ENCODE measurements at regions not wholly inside any gene's neighbourhood (a gene's known extent, or its start where the extent isn't known, plus 50 kb on each side); places are given as distances from the start of the nearest gene placed in this dataset.
"Not testable (repeated sequence)": the region's sequence is repeated elsewhere in the genome, so short reads cannot be mapped to it uniquely, and the experiment has no call there.

- 62 to 70% methylated on average over 5 of the region's 5 CpGs for WGBS, 2 donors
- not testable (repeated sequence) for H3K4me1 ChIP-seq (ENCODE audit: control insufficient read depth in 2 of 2, insufficient read depth in 2 of 2, low read length in 1 of 2); H3K36me3 ChIP-seq (ENCODE audit: control insufficient read depth in 2 of 2, insufficient read depth in 2 of 2, low read length in 1 of 2); H3K27me3 ChIP-seq (ENCODE audit: control insufficient read depth in 1 of 2, insufficient read depth in 2 of 2, low read length in 2 of 2); H3K27ac ChIP-seq (ENCODE audit: low read depth in 2 of 2, low read length in 1 of 2); H3K4me3 ChIP-seq (ENCODE audit: low read depth in 1 of 2, low read length in 2 of 2); H3K9me3 ChIP-seq (ENCODE audit: control insufficient read depth in 2 of 2, insufficient read depth in 1 of 2, low read depth in 1 of 2, low read length in 1 of 2)
Measured at GRCh38 chrX:4546178-4546577, 832.7 kb upstream of the PRKX start.

- H3K9me3 ChIP-seq (ENCODE audit: control insufficient read depth in 2 of 2, insufficient read depth in 1 of 2, low read depth in 1 of 2, low read length in 1 of 2), result no peaks in the 10 kb centered on the region
- H3K4me3 ChIP-seq (ENCODE audit: low read depth in 1 of 2, low read length in 2 of 2), result no peak overlapping the region
- 36 to 60% methylated on average over 1 of the region's 1 CpG for WGBS, 2 donors
- no peaks in the 10 kb centered on the region for H3K27me3 ChIP-seq (ENCODE audit: control insufficient read depth in 1 of 2, insufficient read depth in 2 of 2, low read length in 2 of 2)
- no peak overlapping the region for H3K27ac ChIP-seq (ENCODE audit: low read depth in 2 of 2, low read length in 1 of 2)
- no peaks in the 10 kb centered on the region for H3K4me1 ChIP-seq (ENCODE audit: control insufficient read depth in 2 of 2, insufficient read depth in 2 of 2, low read length in 1 of 2)
- no peaks in the 10 kb centered on the region for H3K36me3 ChIP-seq (ENCODE audit: control insufficient read depth in 2 of 2, insufficient read depth in 2 of 2, low read length in 1 of 2)
Measured at GRCh38 chrX:4528247-4528646, 814.8 kb upstream of the PRKX start.

GRCh38 chrX:4485912-4486311, 772.5 kb upstream of the PRKX start:
- Histone ChIP-seq H3K9me3 (ENCODE audit: control insufficient read depth in 2 of 2, insufficient read depth in 1 of 2, low read depth in 1 of 2, low read length in 1 of 2) (peaks cover 0 to 3% of the 10 kb centered on the region in 2 donors), H3K4me3 (ENCODE audit: low read depth in 1 of 2, low read length in 2 of 2) (no peak overlapping the region), H3K36me3 (ENCODE audit: control insufficient read depth in 2 of 2, insufficient read depth in 2 of 2, low read length in 1 of 2) (no peaks in the 10 kb centered on the region), H3K27ac (ENCODE audit: low read depth in 2 of 2, low read length in 1 of 2) (no peak overlapping the region), H3K4me1 (ENCODE audit: control insufficient read depth in 2 of 2, insufficient read depth in 2 of 2, low read length in 1 of 2) (no peaks in the 10 kb centered on the region), H3K27me3 (ENCODE audit: control insufficient read depth in 1 of 2, insufficient read depth in 2 of 2, low read length in 2 of 2) (no peaks in the 10 kb centered on the region)
- 63 to 68% methylated on average over 4 of the region's 4 CpGs for WGBS, 2 donors

- 48 to 59% methylated on average over 5 of the region's 5 CpGs for WGBS, 2 donors
- peaks cover 0 to 3% of the 10 kb centered on the region in 2 donors for H3K9me3 ChIP-seq (ENCODE audit: control insufficient read depth in 2 of 2, insufficient read depth in 1 of 2, low read depth in 1 of 2, low read length in 1 of 2)
- H3K27ac ChIP-seq (ENCODE audit: low read depth in 2 of 2, low read length in 1 of 2), result no peak overlapping the region
- H3K36me3 ChIP-seq (ENCODE audit: control insufficient read depth in 2 of 2, insufficient read depth in 2 of 2, low read length in 1 of 2), result no peaks in the 10 kb centered on the region
- H3K4me1 ChIP-seq (ENCODE audit: control insufficient read depth in 2 of 2, insufficient read depth in 2 of 2, low read length in 1 of 2), result no peaks in the 10 kb centered on the region
- no peak overlapping the region for H3K4me3 ChIP-seq (ENCODE audit: low read depth in 1 of 2, low read length in 2 of 2)
- no peaks in the 10 kb centered on the region for H3K27me3 ChIP-seq (ENCODE audit: control insufficient read depth in 1 of 2, insufficient read depth in 2 of 2, low read length in 2 of 2)
Measured at GRCh38 chrX:4484266-4484665, 770.8 kb upstream of the PRKX start.

- H3K4me3 ChIP-seq (ENCODE audit: low read depth in 1 of 2, low read length in 2 of 2), result no peak overlapping the region
- no peaks in the 10 kb centered on the region for H3K36me3 ChIP-seq (ENCODE audit: control insufficient read depth in 2 of 2, insufficient read depth in 2 of 2, low read length in 1 of 2)
- no peaks in the 10 kb centered on the region for H3K27me3 ChIP-seq (ENCODE audit: control insufficient read depth in 1 of 2, insufficient read depth in 2 of 2, low read length in 2 of 2)
- no peak overlapping the region for H3K27ac ChIP-seq (ENCODE audit: low read depth in 2 of 2, low read length in 1 of 2)
- no peaks in the 10 kb centered on the region for H3K4me1 ChIP-seq (ENCODE audit: control insufficient read depth in 2 of 2, insufficient read depth in 2 of 2, low read length in 1 of 2)
- 79 to 80% methylated on average over 4 of the region's 4 CpGs for WGBS, 2 donors
- H3K9me3 ChIP-seq (ENCODE audit: control insufficient read depth in 2 of 2, insufficient read depth in 1 of 2, low read depth in 1 of 2, low read length in 1 of 2), result no peaks in the 10 kb centered on the region
Measured at GRCh38 chrX:4451591-4451990, 738.1 kb upstream of the PRKX start.

- no peaks in the 10 kb centered on the region for H3K4me1 ChIP-seq (ENCODE audit: control insufficient read depth in 2 of 2, insufficient read depth in 2 of 2, low read length in 1 of 2)
- no peaks in the 10 kb centered on the region for H3K27me3 ChIP-seq (ENCODE audit: control insufficient read depth in 1 of 2, insufficient read depth in 2 of 2, low read length in 2 of 2)
- H3K36me3 ChIP-seq (ENCODE audit: control insufficient read depth in 2 of 2, insufficient read depth in 2 of 2, low read length in 1 of 2), result no peaks in the 10 kb centered on the region
- no peaks in the 10 kb centered on the region for H3K9me3 ChIP-seq (ENCODE audit: control insufficient read depth in 2 of 2, insufficient read depth in 1 of 2, low read depth in 1 of 2, low read length in 1 of 2)
- no peak overlapping the region for H3K27ac ChIP-seq (ENCODE audit: low read depth in 2 of 2, low read length in 1 of 2)
- H3K4me3 ChIP-seq (ENCODE audit: low read depth in 1 of 2, low read length in 2 of 2), result no peak overlapping the region
- WGBS, 2 donors, result 84 to 91% methylated on average over 2 of the region's 2 CpGs
Measured at GRCh38 chrX:4450177-4450576, 736.7 kb upstream of the PRKX start.

- no peaks in the 10 kb centered on the region for H3K27me3 ChIP-seq (ENCODE audit: control insufficient read depth in 1 of 2, insufficient read depth in 2 of 2, low read length in 2 of 2)
- 42 to 65% methylated on average over 4 of the region's 4 CpGs for WGBS, 2 donors
- no peak overlapping the region for H3K4me3 ChIP-seq (ENCODE audit: low read depth in 1 of 2, low read length in 2 of 2)
- H3K36me3 ChIP-seq (ENCODE audit: control insufficient read depth in 2 of 2, insufficient read depth in 2 of 2, low read length in 1 of 2), result no peaks in the 10 kb centered on the region
- H3K4me1 ChIP-seq (ENCODE audit: control insufficient read depth in 2 of 2, insufficient read depth in 2 of 2, low read length in 1 of 2), result no peaks in the 10 kb centered on the region
- H3K27ac ChIP-seq (ENCODE audit: low read depth in 2 of 2, low read length in 1 of 2), result no peak overlapping the region
- no peaks in the 10 kb centered on the region for H3K9me3 ChIP-seq (ENCODE audit: control insufficient read depth in 2 of 2, insufficient read depth in 1 of 2, low read depth in 1 of 2, low read length in 1 of 2)
Measured at GRCh38 chrX:4435905-4436304, 722.5 kb upstream of the PRKX start.

- no peaks in the 10 kb centered on the region for H3K36me3 ChIP-seq (ENCODE audit: control insufficient read depth in 2 of 2, insufficient read depth in 2 of 2, low read length in 1 of 2)
- H3K27me3 ChIP-seq (ENCODE audit: control insufficient read depth in 1 of 2, insufficient read depth in 2 of 2, low read length in 2 of 2), result no peaks in the 10 kb centered on the region
- H3K27ac ChIP-seq (ENCODE audit: low read depth in 2 of 2, low read length in 1 of 2), result no peak overlapping the region
- H3K4me1 ChIP-seq (ENCODE audit: control insufficient read depth in 2 of 2, insufficient read depth in 2 of 2, low read length in 1 of 2), result no peaks in the 10 kb centered on the region
- H3K4me3 ChIP-seq (ENCODE audit: low read depth in 1 of 2, low read length in 2 of 2), result no peak overlapping the region
- H3K9me3 ChIP-seq (ENCODE audit: control insufficient read depth in 2 of 2, insufficient read depth in 1 of 2, low read depth in 1 of 2, low read length in 1 of 2), result peaks cover 0 to 3% of the 10 kb centered on the region in 2 donors
- 46 to 49% methylated on average over 2 of the region's 2 CpGs for WGBS, 2 donors
Measured at GRCh38 chrX:4397471-4397870, 684.0 kb upstream of the PRKX start.

- no peaks in the 10 kb centered on the region for H3K4me1 ChIP-seq (ENCODE audit: control insufficient read depth in 2 of 2, insufficient read depth in 2 of 2, low read length in 1 of 2)
- H3K4me3 ChIP-seq (ENCODE audit: low read depth in 1 of 2, low read length in 2 of 2), result no peak overlapping the region
- no peaks in the 10 kb centered on the region for H3K9me3 ChIP-seq (ENCODE audit: control insufficient read depth in 2 of 2, insufficient read depth in 1 of 2, low read depth in 1 of 2, low read length in 1 of 2)
- WGBS, 2 donors, result 44 to 54% methylated on average over 3 of the region's 3 CpGs
- no peaks in the 10 kb centered on the region for H3K36me3 ChIP-seq (ENCODE audit: control insufficient read depth in 2 of 2, insufficient read depth in 2 of 2, low read length in 1 of 2)
- no peak overlapping the region for H3K27ac ChIP-seq (ENCODE audit: low read depth in 2 of 2, low read length in 1 of 2)
- H3K27me3 ChIP-seq (ENCODE audit: control insufficient read depth in 1 of 2, insufficient read depth in 2 of 2, low read length in 2 of 2), result no peaks in the 10 kb centered on the region
Measured at GRCh38 chrX:4382273-4382672, 668.8 kb upstream of the PRKX start.

- Histone ChIP-seq H3K36me3 (ENCODE audit: control insufficient read depth in 2 of 2, insufficient read depth in 2 of 2, low read length in 1 of 2) (no peaks in the 10 kb centered on the region), H3K9me3 (ENCODE audit: control insufficient read depth in 2 of 2, insufficient read depth in 1 of 2, low read depth in 1 of 2, low read length in 1 of 2) (no peaks in the 10 kb centered on the region), H3K4me3 (ENCODE audit: low read depth in 1 of 2, low read length in 2 of 2) (no peak overlapping the region), H3K27me3 (ENCODE audit: control insufficient read depth in 1 of 2, insufficient read depth in 2 of 2, low read length in 2 of 2) (no peaks in the 10 kb centered on the region), H3K27ac (ENCODE audit: low read depth in 2 of 2, low read length in 1 of 2) (no peak overlapping the region), H3K4me1 (ENCODE audit: control insufficient read depth in 2 of 2, insufficient read depth in 2 of 2, low read length in 1 of 2) (no peaks in the 10 kb centered on the region)
Measured at GRCh38 chrX:4380710-4381109, 667.3 kb upstream of the PRKX start.

All from esophagus (tissue), 2 donors.